ENCODE measurements at regions not wholly inside any gene's neighbourhood (a gene's known extent, or its start where the extent isn't known, plus 50 kb on each side); places are given as distances from the start of the nearest gene placed in this dataset.
"Not testable (repeated sequence)": the region's sequence is repeated elsewhere in the genome, so short reads cannot be mapped to it uniquely, and the experiment has no call there.

- peaks cover 16% of the 10 kb centered on the region for H3K27me3 Mint-ChIP-seq
- H3K4me1 Mint-ChIP-seq, result no peaks in the 10 kb centered on the region
- no peaks in the 10 kb centered on the region for H3K36me3 Mint-ChIP-seq (ENCODE audit: low read depth)
- H3K27ac Mint-ChIP-seq, result no peak overlapping the region
- H3K4me3 Mint-ChIP-seq, result no peak overlapping the region
- ATAC-seq (replicated peaks), result no peak
- H3K9me3 Mint-ChIP-seq, result no peaks in the 10 kb centered on the region
Measured at GRCh38 chr11:122559734-122560382, 95.7 kb upstream of the UBASH3B start.

GRCh38 chr11:122559218-122559617 lies 96.3 kb upstream of the UBASH3B start:
- H3K36me3 Mint-ChIP-seq (ENCODE audit: low read depth); H3K4me1 Mint-ChIP-seq; H3K27ac Mint-ChIP-seq; H3K4me3 Mint-ChIP-seq; ATAC-seq (replicated peaks); H3K9me3 Mint-ChIP-seq: not testable (repeated sequence)
- peaks cover 14% of the 10 kb centered on the region for H3K27me3 Mint-ChIP-seq

- not testable (repeated sequence) for H3K9me3 Mint-ChIP-seq; H3K27ac Mint-ChIP-seq; H3K4me1 Mint-ChIP-seq; ATAC-seq (replicated peaks); H3K36me3 Mint-ChIP-seq (ENCODE audit: low read depth); H3K4me3 Mint-ChIP-seq
- H3K27me3 Mint-ChIP-seq, result peaks cover 14% of the 10 kb centered on the region
Measured at GRCh38 chr11:122557163-122557562, 98.4 kb upstream of the UBASH3B start.

GRCh38 chr11:122556605-122557004 lies 98.9 kb upstream of the UBASH3B start:
- Mint-ChIP-seq H3K4me3 (no peak overlapping the region), H3K27me3 (peaks cover 14% of the 10 kb centered on the region), H3K36me3 (ENCODE audit: low read depth) (no peaks in the 10 kb centered on the region), H3K9me3 (no peaks in the 10 kb centered on the region), H3K4me1 (no peaks in the 10 kb centered on the region), H3K27ac (no peak overlapping the region)
- no peak for ATAC-seq (replicated peaks)

GRCh38 chr11:122538060-122538459 lies 117.5 kb upstream of the UBASH3B start:
- no peak for ATAC-seq (replicated peaks)
- no peak overlapping the region for H3K4me3 Mint-ChIP-seq
- H3K4me1 Mint-ChIP-seq, result no peaks in the 10 kb centered on the region
- H3K36me3 Mint-ChIP-seq (ENCODE audit: low read depth), result no peaks in the 10 kb centered on the region
- H3K27ac Mint-ChIP-seq, result no peak overlapping the region
- H3K9me3 Mint-ChIP-seq, result peaks cover 24% of the 10 kb centered on the region
- H3K27me3 Mint-ChIP-seq, result peaks cover 6% of the 10 kb centered on the region

- Mint-ChIP-seq H3K27ac (no peak overlapping the region), H3K9me3 (peaks cover 6% of the 10 kb centered on the region), H3K4me1 (no peaks in the 10 kb centered on the region), H3K36me3 (ENCODE audit: low read depth) (no peaks in the 10 kb centered on the region), H3K4me3 (no peak overlapping the region), H3K27me3 (peaks cover 53% of the 10 kb centered on the region)
- no peak for ATAC-seq (replicated peaks)
Measured at GRCh38 chr11:122524898-122525297, 130.6 kb upstream of the UBASH3B start.

GRCh38 chr11:122523846-122524805 lies 131.4 kb upstream of the UBASH3B start:
- Mint-ChIP-seq H3K4me3 (no peak overlapping the region), H3K27me3 (peaks cover 52% of the 10 kb centered on the region), H3K36me3 (ENCODE audit: low read depth) (no peaks in the 10 kb centered on the region), H3K4me1 (no peaks in the 10 kb centered on the region), H3K9me3 (peaks cover 6% of the 10 kb centered on the region), H3K27ac (no peak overlapping the region)
- ATAC-seq (replicated peaks), result no peak

GRCh38 chr11:122521626-122522025 lies 133.9 kb upstream of the UBASH3B start:
- Mint-ChIP-seq H3K4me3 (no peak overlapping the region), H3K4me1 (no peaks in the 10 kb centered on the region), H3K9me3 (no peaks in the 10 kb centered on the region), H3K27ac (no peak overlapping the region), H3K36me3 (ENCODE audit: low read depth) (no peaks in the 10 kb centered on the region), H3K27me3 (peaks cover 32% of the 10 kb centered on the region)
- no peak for ATAC-seq (replicated peaks)

GRCh38 chr11:122517403-122518379 lies 137.8 kb upstream of the UBASH3B start:
- H3K27me3 Mint-ChIP-seq, result peaks cover 14% of the 10 kb centered on the region
- no peak overlapping the region for H3K27ac Mint-ChIP-seq
- H3K4me1 Mint-ChIP-seq, result no peaks in the 10 kb centered on the region
- ATAC-seq (replicated peaks), result no peak
- no peak overlapping the region for H3K4me3 Mint-ChIP-seq
- no peaks in the 10 kb centered on the region for H3K36me3 Mint-ChIP-seq (ENCODE audit: low read depth)
- no peaks in the 10 kb centered on the region for H3K9me3 Mint-ChIP-seq

- no peak for ATAC-seq (replicated peaks)
Measured at GRCh38 chr11:122516686-122517085, 138.8 kb upstream of the UBASH3B start.

GRCh38 chr11:122513997-122514396 lies 141.5 kb upstream of the UBASH3B start:
- Mint-ChIP-seq H3K36me3 (ENCODE audit: low read depth) (no peaks in the 10 kb centered on the region), H3K4me3 (no peak overlapping the region), H3K27me3 (peaks cover 3% of the 10 kb centered on the region), H3K9me3 (no peaks in the 10 kb centered on the region), H3K27ac (no peak overlapping the region), H3K4me1 (no peaks in the 10 kb centered on the region)
- no peak for ATAC-seq (replicated peaks)

More at GRCh38 chr11:122516686-122517085, 138.8 kb upstream of the UBASH3B start:
- no peaks in the 10 kb centered on the region for H3K9me3 Mint-ChIP-seq
- no peaks in the 10 kb centered on the region for H3K4me1 Mint-ChIP-seq
- no peaks in the 10 kb centered on the region for H3K36me3 Mint-ChIP-seq (ENCODE audit: low read depth)
- peaks cover 12% of the 10 kb centered on the region for H3K27me3 Mint-ChIP-seq
- no peak overlapping the region for H3K4me3 Mint-ChIP-seq
- no peak overlapping the region for H3K27ac Mint-ChIP-seq

GRCh38 chr11:122513328-122513727 lies 142.2 kb upstream of the UBASH3B start:
- no peak for ATAC-seq (replicated peaks)

GRCh38 chr11:122512688-122513087 lies 142.8 kb upstream of the UBASH3B start:
- ATAC-seq (replicated peaks), result no peak

More at GRCh38 chr11:122513328-122513727, 142.2 kb upstream of the UBASH3B start:
- H3K9me3 Mint-ChIP-seq, result no peaks in the 10 kb centered on the region
- H3K36me3 Mint-ChIP-seq (ENCODE audit: low read depth), result no peaks in the 10 kb centered on the region
- H3K27ac Mint-ChIP-seq, result no peak overlapping the region
- H3K27me3 Mint-ChIP-seq, result peaks cover 4% of the 10 kb centered on the region
- H3K4me1 Mint-ChIP-seq, result no peaks in the 10 kb centered on the region
- no peak overlapping the region for H3K4me3 Mint-ChIP-seq

GRCh38 chr11:122509899-122510298 lies 145.6 kb upstream of the UBASH3B start:
- Mint-ChIP-seq H3K9me3 (no peaks in the 10 kb centered on the region), H3K4me3 (no peak overlapping the region), H3K36me3 (ENCODE audit: low read depth) (no peaks in the 10 kb centered on the region), H3K27me3 (peaks cover 28% of the 10 kb centered on the region), H3K4me1 (no peaks in the 10 kb centered on the region), H3K27ac (no peak overlapping the region)
- no peak for ATAC-seq (replicated peaks)

More at GRCh38 chr11:122512688-122513087, 142.8 kb upstream of the UBASH3B start:
- Mint-ChIP-seq H3K36me3 (ENCODE audit: low read depth) (no peaks in the 10 kb centered on the region), H3K27ac (no peak overlapping the region), H3K4me3 (no peak overlapping the region), H3K27me3 (peaks cover 7% of the 10 kb centered on the region), H3K4me1 (no peaks in the 10 kb centered on the region), H3K9me3 (no peaks in the 10 kb centered on the region)

Data from activated T-helper 17 cell treated with anti-CD3 and anti-CD28 coated beads, Interleukin-2, amount 50 U/mL, for 72 hours (primary cell).